HEK293 (cell line): ENCODE measurements at regions not wholly inside any gene's neighbourhood (a gene's known extent, or its start where the extent isn't known, plus 50 kb on each side); places are given as distances from the start of the nearest gene placed in this dataset.

Experiments used
- CTCF ChIA-PET: fragments of 350-600 bp; formaldehyde crosslinking; extraction: SDS; loops from one replicate; lab custom pipeline; 2021; ENCODE audit warnings: antibody characterized with exemption; lab: Yijun Ruan, JAX
- POLR2A ChIA-PET: fragments of 300-600 bp; formaldehyde crosslinking; extraction: SDS; loops from one replicate; lab custom pipeline; 2020; ENCODE audit warnings: antibody characterized with exemption, inconsistent platforms; lab: Yijun Ruan, JAX
- H3K27ac ChIP-seq: fragments of 200-500 bp; sonication (Bioruptor generic); 2 replicates; pipeline ENCODE4 v1.5.1; 2014; ENCODE audit warnings: low read depth, low read length, control low read depth, inconsistent platforms; ENCODE audit errors: extremely low read depth
- H3K36me3 ChIP-seq, 2 experiments: fragments of 200-500 bp in 1 of 2; sonication (Bioruptor generic) in 1 of 2; 1 replicate in 1 of 2; 2 replicates in 1 of 2; pipeline ENCODE4 v1.5.1; 2014 to 2017; ENCODE audit warnings: inconsistent platforms in 2 of 2, low read length in 2 of 2; ENCODE audit not compliant: control insufficient read depth in 2 of 2, insufficient read depth in 1 of 2
- H3K4me1 ChIP-seq: fragments of 200-500 bp; sonication (Bioruptor generic); 2 replicates; pipeline ENCODE4 v1.5.1; 2014; ENCODE audit warnings: mild to moderate bottlenecking, low read length, inconsistent platforms; ENCODE audit not compliant: control insufficient read depth, insufficient read depth
- H3K4me3 ChIP-seq: 2 replicates; pipeline ENCODE4 v1.5.1; 2011; ENCODE audit warnings: low read depth, mild to moderate bottlenecking, control low read depth, low read length, moderate library complexity
- H3K9me3 ChIP-seq: fragments of 200-500 bp; sonication (Bioruptor generic); 2 replicates; pipeline ENCODE4 v1.5.1; 2014; ENCODE audit warnings: low read depth, low read length, inconsistent platforms; ENCODE audit not compliant: control insufficient read depth, insufficient read depth
- MYNN ChIP-seq: fragments of 450-650 bp; formaldehyde crosslinking; IDR thresholded peaks from 2 replicates; pipeline ENCODE4 v1.5.1; 2016; ENCODE audit warnings: missing biosample characterization, missing genetic modification characterization, borderline replicate concordance
- ZBTB20 ChIP-seq: fragments of 450-650 bp; formaldehyde crosslinking; IDR thresholded peaks from 2 replicates; pipeline ENCODE4 v1.5.1; 2016; ENCODE audit warnings: missing biosample characterization, missing genetic modification characterization
- ZNF16 ChIP-seq: fragments of 450-650 bp; formaldehyde crosslinking; IDR thresholded peaks from 2 replicates; pipeline ENCODE4 v1.5.1; 2016; ENCODE audit warnings: low read depth, missing biosample characterization, missing genetic modification characterization
- ZNF169 ChIP-seq: fragments of 450-650 bp; formaldehyde crosslinking; IDR thresholded peaks from 2 replicates; pipeline ENCODE4 v1.5.1; 2016; ENCODE audit warnings: missing biosample characterization, missing genetic modification characterization
- ZNF174 ChIP-seq: fragments of 450-650 bp; formaldehyde crosslinking; IDR thresholded peaks from 2 replicates; pipeline ENCODE4 v1.5.0; 2017; ENCODE audit warnings: missing biosample characterization, mild to moderate bottlenecking, missing genetic modification characterization
- ZNF292 ChIP-seq: fragments of 450-650 bp; formaldehyde crosslinking; IDR thresholded peaks from 2 replicates; pipeline ENCODE4 v1.5.1; 2016; ENCODE audit warnings: low read depth, missing biosample characterization, missing genetic modification characterization, borderline replicate concordance
- ZNF350 ChIP-seq: fragments of 450-650 bp; formaldehyde crosslinking; IDR thresholded peaks from 2 replicates; pipeline ENCODE4 v1.5.0; 2017; ENCODE audit warnings: missing biosample characterization, mild to moderate bottlenecking, missing genetic modification characterization
- ZNF510 ChIP-seq: fragments of 450-650 bp; formaldehyde crosslinking; IDR thresholded peaks from 2 replicates; pipeline ENCODE4 v1.5.1; 2018; ENCODE audit warnings: mild to moderate bottlenecking, missing genetic modification characterization, missing biosample characterization; ENCODE audit not compliant: insufficient replicate concordance
- ZNF514 ChIP-seq: fragments of 450-650 bp; formaldehyde crosslinking; IDR thresholded peaks from 2 replicates; pipeline ENCODE4 v1.5.1; 2016; ENCODE audit warnings: missing biosample characterization, missing genetic modification characterization
- ZNF530 ChIP-seq: fragments of 450-650 bp; formaldehyde crosslinking; IDR thresholded peaks from 2 replicates; pipeline ENCODE4 v1.5.1; 2016; ENCODE audit warnings: low read depth, missing biosample characterization, missing genetic modification characterization
- ZNF549 ChIP-seq: fragments of 450-650 bp; IDR thresholded peaks from 2 replicates; pipeline ENCODE4 v1.5.1; 2018; ENCODE audit warnings: missing biosample characterization, missing genetic modification characterization, mild to moderate bottlenecking, inconsistent platforms, moderate library complexity
- ZNF621 ChIP-seq: fragments of 450-650 bp; formaldehyde crosslinking; IDR thresholded peaks from 2 replicates; pipeline ENCODE4 v1.5.1; 2017; ENCODE audit warnings: missing biosample characterization, missing genetic modification characterization
- ZNF670 ChIP-seq: fragments of 450-650 bp; formaldehyde crosslinking; IDR thresholded peaks from 2 replicates; pipeline ENCODE4 v1.5.1; 2016; ENCODE audit warnings: missing biosample characterization, missing genetic modification characterization, low read depth
- ZNF677 ChIP-seq: fragments of 450-650 bp; IDR thresholded peaks from 2 replicates; pipeline ENCODE4 v1.5.0; 2018; ENCODE audit warnings: missing biosample characterization, mild to moderate bottlenecking, missing genetic modification characterization, moderate library complexity
- TF ChIP-seq, protein P1 (sequence below): fragments of 450-650 bp; formaldehyde crosslinking; IDR thresholded peaks from 2 replicates; pipeline ENCODE4 v1.5.1; 2016; ENCODE audit warnings: missing biosample characterization, missing genetic modification characterization
- TF ChIP-seq, protein P2 (sequence below): fragments of 450-650 bp; formaldehyde crosslinking; IDR thresholded peaks from 2 replicates; pipeline ENCODE4 v1.5.1; 2017; ENCODE audit warnings: missing biosample characterization, missing genetic modification characterization
- TF ChIP-seq, protein P3 (sequence below): fragments of 450-650 bp; formaldehyde crosslinking; IDR thresholded peaks from 2 replicates; pipeline ENCODE4 v1.5.1; 2016; ENCODE audit warnings: missing biosample characterization, missing genetic modification characterization
- TF ChIP-seq, protein P4 (sequence below): fragments of 450-650 bp; formaldehyde crosslinking; IDR thresholded peaks from 2 replicates; pipeline ENCODE4 v1.5.1; 2016; ENCODE audit warnings: missing biosample characterization, missing genetic modification characterization
- TF ChIP-seq, protein P5 (sequence below): fragments of 450-650 bp; formaldehyde crosslinking; IDR thresholded peaks from 2 replicates; pipeline ENCODE4 v1.5.1; 2017; ENCODE audit warnings: missing biosample characterization, missing genetic modification characterization

DNA sequence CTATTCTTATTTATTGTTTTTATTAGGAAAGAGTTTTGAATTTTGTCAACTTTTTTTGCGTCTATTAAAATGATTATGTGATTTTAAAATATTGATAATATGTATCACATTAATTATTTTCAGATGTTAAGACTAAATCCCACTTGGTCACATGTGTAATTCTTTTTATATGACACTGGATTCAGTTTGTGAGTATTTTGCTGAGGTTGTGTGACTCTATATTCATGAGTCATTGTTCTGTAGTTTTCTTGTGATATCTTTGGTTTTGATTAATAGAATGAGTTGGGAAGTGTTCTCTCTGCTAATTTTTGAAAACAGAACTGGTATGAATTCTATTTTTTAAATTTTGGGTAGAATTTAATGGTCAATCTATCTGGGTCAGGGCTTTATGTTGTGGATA, 317.9 kb downstream of the ETS1 start (continued):
- TF ChIP-seq ZNF350 (tag by site-specific recombination) (no peak), MYNN (tag by site-specific recombination) (no peak), ZNF530 (tag by site-specific recombination) (no peak), ZNF677 (tag by site-specific recombination) (no peak)
- TF ChIP-seq, protein P1, sequence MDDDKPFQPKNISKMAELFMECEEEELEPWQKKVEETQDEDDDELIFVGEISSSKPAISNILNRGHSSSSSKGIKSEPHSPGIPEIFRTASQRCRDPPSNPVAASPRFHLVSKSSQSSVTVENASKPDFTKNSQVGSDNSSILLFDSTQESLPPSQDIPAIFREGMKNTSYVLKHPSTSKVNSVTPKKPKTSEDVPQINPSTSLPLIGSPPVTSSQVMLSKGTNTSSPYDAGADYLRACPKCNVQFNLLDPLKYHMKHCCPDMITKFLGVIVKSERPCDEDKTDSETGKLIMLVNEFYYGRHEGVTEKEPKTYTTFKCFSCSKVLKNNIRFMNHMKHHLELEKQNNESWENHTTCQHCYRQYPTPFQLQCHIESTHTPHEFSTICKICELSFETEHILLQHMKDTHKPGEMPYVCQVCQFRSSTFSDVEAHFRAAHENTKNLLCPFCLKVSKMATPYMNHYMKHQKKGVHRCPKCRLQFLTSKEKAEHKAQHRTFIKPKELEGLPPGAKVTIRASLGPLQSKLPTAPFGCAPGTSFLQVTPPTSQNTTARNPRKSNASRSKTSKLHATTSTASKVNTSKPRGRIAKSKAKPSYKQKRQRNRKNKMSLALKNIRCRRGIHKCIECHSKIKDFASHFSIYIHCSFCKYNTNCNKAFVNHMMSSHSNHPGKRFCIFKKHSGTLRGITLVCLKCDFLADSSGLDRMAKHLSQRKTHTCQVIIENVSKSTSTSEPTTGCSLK (tag by site-specific recombination): no peak

DNA sequence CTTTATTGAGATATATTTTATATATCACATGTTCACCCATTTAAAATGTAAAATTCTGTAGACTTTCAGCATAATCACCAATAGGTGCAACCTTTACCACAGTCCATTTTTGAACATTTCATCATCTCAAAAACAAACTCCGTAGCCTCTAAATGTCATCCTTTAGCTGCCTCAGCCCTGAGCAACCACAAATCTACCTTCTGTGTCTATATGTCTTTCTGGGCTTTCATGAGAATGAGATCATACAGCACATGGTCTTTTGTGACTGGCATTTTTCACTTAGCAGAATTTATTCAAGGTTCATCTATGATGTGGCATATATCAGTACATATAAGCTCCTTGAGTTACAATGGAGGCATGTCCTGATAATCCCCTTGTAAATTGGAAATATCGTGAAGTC, 320.5 kb downstream of the ETS1 start:
- Histone ChIP-seq H3K36me3 (no peaks in the 10 kb centered on the region), H3K27ac (no peak overlapping the region), H3K4me3 (no peak overlapping the region), H3K4me1 (no peaks in the 10 kb centered on the region)
- ChIA-PET CTCF (interaction anchor here (0.6 to 1.6 kb wide), 4 partner anchors 27 to 235 kb away, joined by 3 to 5 read pairs (median 4); no protein-coding TSS in a partner anchor), POLR2A (no interaction called here)
- TF ChIP-seq, protein P2, sequence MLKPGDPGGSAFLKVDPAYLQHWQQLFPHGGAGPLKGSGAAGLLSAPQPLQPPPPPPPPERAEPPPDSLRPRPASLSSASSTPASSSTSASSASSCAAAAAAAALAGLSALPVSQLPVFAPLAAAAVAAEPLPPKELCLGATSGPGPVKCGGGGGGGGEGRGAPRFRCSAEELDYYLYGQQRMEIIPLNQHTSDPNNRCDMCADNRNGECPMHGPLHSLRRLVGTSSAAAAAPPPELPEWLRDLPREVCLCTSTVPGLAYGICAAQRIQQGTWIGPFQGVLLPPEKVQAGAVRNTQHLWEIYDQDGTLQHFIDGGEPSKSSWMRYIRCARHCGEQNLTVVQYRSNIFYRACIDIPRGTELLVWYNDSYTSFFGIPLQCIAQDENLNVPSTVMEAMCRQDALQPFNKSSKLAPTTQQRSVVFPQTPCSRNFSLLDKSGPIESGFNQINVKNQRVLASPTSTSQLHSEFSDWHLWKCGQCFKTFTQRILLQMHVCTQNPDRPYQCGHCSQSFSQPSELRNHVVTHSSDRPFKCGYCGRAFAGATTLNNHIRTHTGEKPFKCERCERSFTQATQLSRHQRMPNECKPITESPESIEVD: no peak
- TF ChIP-seq ZNF16 (tag by site-specific recombination) (no peak), ZNF621 (tag by site-specific recombination) (no peak), ZNF549 (no peak), ZNF169 (tag by site-specific recombination) (no peak)
- TF ChIP-seq, protein P3, sequence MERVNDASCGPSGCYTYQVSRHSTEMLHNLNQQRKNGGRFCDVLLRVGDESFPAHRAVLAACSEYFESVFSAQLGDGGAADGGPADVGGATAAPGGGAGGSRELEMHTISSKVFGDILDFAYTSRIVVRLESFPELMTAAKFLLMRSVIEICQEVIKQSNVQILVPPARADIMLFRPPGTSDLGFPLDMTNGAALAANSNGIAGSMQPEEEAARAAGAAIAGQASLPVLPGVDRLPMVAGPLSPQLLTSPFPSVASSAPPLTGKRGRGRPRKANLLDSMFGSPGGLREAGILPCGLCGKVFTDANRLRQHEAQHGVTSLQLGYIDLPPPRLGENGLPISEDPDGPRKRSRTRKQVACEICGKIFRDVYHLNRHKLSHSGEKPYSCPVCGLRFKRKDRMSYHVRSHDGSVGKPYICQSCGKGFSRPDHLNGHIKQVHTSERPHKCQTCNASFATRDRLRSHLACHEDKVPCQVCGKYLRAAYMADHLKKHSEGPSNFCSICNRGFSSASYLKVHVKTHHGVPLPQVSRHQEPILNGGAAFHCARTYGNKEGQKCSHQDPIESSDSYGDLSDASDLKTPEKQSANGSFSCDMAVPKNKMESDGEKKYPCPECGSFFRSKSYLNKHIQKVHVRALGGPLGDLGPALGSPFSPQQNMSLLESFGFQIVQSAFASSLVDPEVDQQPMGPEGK (tag by site-specific recombination): no peak
- TF ChIP-seq, all 188 proteins: peak for 0
- H3K9me3 ChIP-seq: no peaks in the 10 kb centered on the region

DNA sequence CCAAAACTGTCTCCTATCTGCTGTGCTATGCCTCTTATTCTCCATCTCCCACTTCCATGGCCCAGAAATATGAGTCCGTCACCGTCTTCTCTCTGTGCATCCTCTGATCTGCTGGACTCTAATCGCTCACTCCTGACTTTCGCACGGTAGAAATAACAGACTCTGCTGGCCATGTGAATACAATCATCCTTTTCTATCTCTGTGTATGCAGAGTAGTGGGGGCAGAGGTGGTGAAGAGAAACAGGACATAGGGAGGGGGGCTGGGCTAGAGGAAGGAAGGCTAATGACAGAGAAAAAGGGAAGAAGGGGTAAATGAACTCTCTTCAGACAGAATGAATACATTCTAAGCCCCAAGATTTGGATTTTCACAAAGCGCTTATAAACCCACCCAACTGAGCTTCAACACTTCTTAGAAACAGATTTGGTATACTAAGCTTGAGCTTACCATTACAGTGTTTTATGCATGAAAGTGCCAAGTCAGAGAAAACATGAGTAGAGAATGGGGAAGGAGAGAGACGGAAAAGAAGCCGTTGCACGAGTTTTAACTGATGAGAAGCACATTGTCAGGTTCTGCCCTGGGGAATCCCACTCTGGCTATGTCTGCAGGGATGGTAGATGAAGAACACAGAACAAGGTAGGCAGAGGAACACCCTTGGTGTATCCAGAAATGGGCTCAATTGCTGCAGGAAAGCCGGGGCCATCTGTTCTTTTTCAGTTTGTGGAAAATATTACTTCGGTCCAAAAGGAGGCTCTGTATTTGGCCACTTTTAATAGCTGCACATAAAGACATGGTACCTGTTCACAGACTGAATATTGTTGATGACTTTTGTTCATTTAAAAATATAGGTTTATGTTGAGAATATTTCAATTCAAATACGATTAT, 324.7 kb downstream of the ETS1 start:
- H3K4me1 ChIP-seq: no peaks in the 10 kb centered on the region
- no peaks in the 10 kb centered on the region for H3K9me3 ChIP-seq
- POLR2A ChIA-PET: no interaction called here
- CTCF ChIA-PET: no interaction called here
- H3K36me3 ChIP-seq: no peaks in the 10 kb centered on the region
- H3K4me3 ChIP-seq: no peak overlapping the region
- H3K27ac ChIP-seq: no peak overlapping the region
- TF ChIP-seq, protein P4, sequence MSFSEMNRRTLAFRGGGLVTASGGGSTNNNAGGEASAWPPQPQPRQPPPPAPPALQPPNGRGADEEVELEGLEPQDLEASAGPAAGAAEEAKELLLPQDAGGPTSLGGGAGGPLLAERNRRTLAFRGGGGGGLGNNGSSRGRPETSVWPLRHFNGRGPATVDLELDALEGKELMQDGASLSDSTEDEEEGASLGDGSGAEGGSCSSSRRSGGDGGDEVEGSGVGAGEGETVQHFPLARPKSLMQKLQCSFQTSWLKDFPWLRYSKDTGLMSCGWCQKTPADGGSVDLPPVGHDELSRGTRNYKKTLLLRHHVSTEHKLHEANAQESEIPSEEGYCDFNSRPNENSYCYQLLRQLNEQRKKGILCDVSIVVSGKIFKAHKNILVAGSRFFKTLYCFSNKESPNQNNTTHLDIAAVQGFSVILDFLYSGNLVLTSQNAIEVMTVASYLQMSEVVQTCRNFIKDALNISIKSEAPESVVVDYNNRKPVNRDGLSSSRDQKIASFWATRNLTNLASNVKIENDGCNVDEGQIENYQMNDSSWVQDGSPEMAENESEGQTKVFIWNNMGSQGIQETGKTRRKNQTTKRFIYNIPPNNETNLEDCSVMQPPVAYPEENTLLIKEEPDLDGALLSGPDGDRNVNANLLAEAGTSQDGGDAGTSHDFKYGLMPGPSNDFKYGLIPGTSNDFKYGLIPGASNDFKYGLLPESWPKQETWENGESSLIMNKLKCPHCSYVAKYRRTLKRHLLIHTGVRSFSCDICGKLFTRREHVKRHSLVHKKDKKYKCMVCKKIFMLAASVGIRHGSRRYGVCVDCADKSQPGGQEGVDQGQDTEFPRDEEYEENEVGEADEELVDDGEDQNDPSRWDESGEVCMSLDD (tag by site-specific recombination): no peak
- TF ChIP-seq ZNF510 (tag by site-specific recombination): no peak
- TF ChIP-seq, protein P5, sequence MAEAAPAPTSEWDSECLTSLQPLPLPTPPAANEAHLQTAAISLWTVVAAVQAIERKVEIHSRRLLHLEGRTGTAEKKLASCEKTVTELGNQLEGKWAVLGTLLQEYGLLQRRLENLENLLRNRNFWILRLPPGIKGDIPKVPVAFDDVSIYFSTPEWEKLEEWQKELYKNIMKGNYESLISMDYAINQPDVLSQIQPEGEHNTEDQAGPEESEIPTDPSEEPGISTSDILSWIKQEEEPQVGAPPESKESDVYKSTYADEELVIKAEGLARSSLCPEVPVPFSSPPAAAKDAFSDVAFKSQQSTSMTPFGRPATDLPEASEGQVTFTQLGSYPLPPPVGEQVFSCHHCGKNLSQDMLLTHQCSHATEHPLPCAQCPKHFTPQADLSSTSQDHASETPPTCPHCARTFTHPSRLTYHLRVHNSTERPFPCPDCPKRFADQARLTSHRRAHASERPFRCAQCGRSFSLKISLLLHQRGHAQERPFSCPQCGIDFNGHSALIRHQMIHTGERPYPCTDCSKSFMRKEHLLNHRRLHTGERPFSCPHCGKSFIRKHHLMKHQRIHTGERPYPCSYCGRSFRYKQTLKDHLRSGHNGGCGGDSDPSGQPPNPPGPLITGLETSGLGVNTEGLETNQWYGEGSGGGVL (tag by site-specific recombination): no peak
- no peak for TF ChIP-seq ZBTB20 (tag by site-specific recombination)
- TF ChIP-seq ZNF174 (tag by site-specific recombination): no peak
- no peak for TF ChIP-seq ZNF677 (tag by site-specific recombination)
- no peak for TF ChIP-seq ZNF514 (tag by site-specific recombination)
- no peak for TF ChIP-seq ZNF292
- no peak for TF ChIP-seq ZNF670 (tag by site-specific recombination)
